Type B pancreatic cell (in vitro differentiated cells): ENCODE measurements at regions not wholly inside any gene's neighbourhood (a gene's known extent, or its start where the extent isn't known, plus 50 kb on each side); places are given as distances from the start of the nearest gene placed in this dataset.
"Not testable (repeated sequence)": the region's sequence is repeated elsewhere in the genome, so short reads cannot be mapped to it uniquely, and the experiment has no call there.

Experiments
- DNase-seq: peaks from one replicate; pipeline ENCODE4 v3.0.0; 2021; ENCODE audit warnings: mixed read lengths; ENCODE audit not compliant: unreplicated experiment; ENCODE audit errors: extremely low spot score
- H3K27ac Mint-ChIP-seq: 2 replicates; pipeline ENCODE4 v1.8.0; 2021; ENCODE audit warnings: mild to moderate bottlenecking, mixed read lengths
- H3K27me3 Mint-ChIP-seq: 2 replicates; pipeline ENCODE4 v1.8.0; 2021; ENCODE audit warnings: mixed read lengths
- H3K36me3 Mint-ChIP-seq: 2 replicates; pipeline ENCODE4 v1.8.0; 2021; ENCODE audit warnings: mixed read lengths
- H3K4me1 Mint-ChIP-seq: one replicate; pipeline ENCODE4 v1.8.0; 2021; ENCODE audit warnings: mixed read lengths; ENCODE audit not compliant: unreplicated experiment
- H3K4me3 Mint-ChIP-seq: 2 replicates; pipeline ENCODE4 v1.8.0; 2021; ENCODE audit warnings: mild to moderate bottlenecking, mixed read lengths
- H3K9me3 Mint-ChIP-seq: 2 replicates; pipeline ENCODE4 v1.8.0; 2021; ENCODE audit warnings: mixed read lengths
- CTCF ChIP-seq: fragments of 200-600 bp; sonication (generic); conservative IDR thresholded peaks from 2 replicates; pipeline ENCODE4 v1.5.0; 2021; ENCODE audit warnings: antibody characterized with exemption, mild to moderate bottlenecking

DNA sequence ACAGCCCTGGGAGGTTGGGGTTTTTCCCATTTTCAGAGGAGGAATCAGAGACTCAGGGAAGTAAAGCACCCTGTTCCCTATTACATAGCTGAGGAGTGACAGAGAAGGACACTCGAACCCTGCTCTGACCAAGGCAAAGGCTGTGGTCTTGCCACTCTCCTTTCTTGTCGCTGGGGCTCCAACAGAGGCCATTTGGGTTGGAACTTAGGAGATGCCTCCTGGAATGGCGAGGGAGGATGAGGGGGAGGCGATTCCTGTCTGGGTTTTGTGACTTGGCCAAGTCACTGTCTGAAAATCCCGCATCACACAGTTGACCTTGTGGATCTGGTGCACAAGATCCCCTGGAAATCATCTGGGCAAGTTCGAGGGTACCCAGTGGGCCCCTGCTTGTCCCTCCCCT is 64.0 kb upstream of the HAND1 start:
- no peak overlapping the region for H3K4me3 Mint-ChIP-seq
- H3K4me1 Mint-ChIP-seq: peaks cover 7% of the 10 kb centered on the region
- no peak overlapping the region for H3K27ac Mint-ChIP-seq
- no peaks in the 10 kb centered on the region for H3K36me3 Mint-ChIP-seq
- H3K27me3 Mint-ChIP-seq: peaks cover 42% of the 10 kb centered on the region
- H3K9me3 Mint-ChIP-seq: no peaks in the 10 kb centered on the region
- TF ChIP-seq CTCF: no peak
- DNase-seq: no peak

GRCh38 chr5:154541553-154541952 is 63.5 kb upstream of the HAND1 start:
- peaks cover 42% of the 10 kb centered on the region for H3K27me3 Mint-ChIP-seq
- no peaks in the 10 kb centered on the region for H3K9me3 Mint-ChIP-seq
- DNase-seq: no peak
- no peak for TF ChIP-seq CTCF
- H3K4me1 Mint-ChIP-seq: peaks cover 7% of the 10 kb centered on the region
- no peak overlapping the region for H3K4me3 Mint-ChIP-seq
- no peak overlapping the region for H3K27ac Mint-ChIP-seq
- no peaks in the 10 kb centered on the region for H3K36me3 Mint-ChIP-seq

DNA sequence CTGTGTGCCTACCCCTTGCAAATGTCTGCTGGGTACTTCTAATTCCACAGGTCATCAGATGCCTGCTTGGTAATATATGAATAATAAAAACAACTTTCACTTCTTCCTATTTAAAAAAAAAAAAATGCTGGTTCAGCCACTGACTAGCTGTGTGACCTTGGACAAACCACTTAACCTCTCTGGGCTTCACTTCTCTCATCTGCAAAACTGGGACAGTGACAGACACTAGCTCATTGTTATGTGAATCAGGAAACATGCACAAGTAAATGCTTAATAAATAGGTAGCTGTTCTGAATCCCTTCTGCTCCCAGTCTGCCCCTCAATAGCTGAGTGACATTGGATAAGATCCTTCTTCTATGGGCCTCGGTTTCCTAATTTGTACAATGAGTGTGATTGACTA is 62.6 kb upstream of the HAND1 start:
- H3K4me1 Mint-ChIP-seq: peaks cover 7% of the 10 kb centered on the region
- TF ChIP-seq CTCF: no peak
- no peak for DNase-seq
- H3K9me3 Mint-ChIP-seq: no peaks in the 10 kb centered on the region
- H3K4me3 Mint-ChIP-seq: no peak overlapping the region
- no peak overlapping the region for H3K27ac Mint-ChIP-seq
- H3K27me3 Mint-ChIP-seq: peaks cover 39% of the 10 kb centered on the region
- H3K36me3 Mint-ChIP-seq: no peaks in the 10 kb centered on the region

- peaks cover 37% of the 10 kb centered on the region for H3K27me3 Mint-ChIP-seq
- no peak overlapping the region for H3K4me3 Mint-ChIP-seq
- H3K4me1 Mint-ChIP-seq: peaks cover 11% of the 10 kb centered on the region
- no peak for DNase-seq
- no peak for TF ChIP-seq CTCF
- no peak overlapping the region for H3K27ac Mint-ChIP-seq
- no peaks in the 10 kb centered on the region for H3K9me3 Mint-ChIP-seq
- no peaks in the 10 kb centered on the region for H3K36me3 Mint-ChIP-seq
Observed at GRCh38 chr5:154538492-154538891, 60.5 kb upstream of the HAND1 start.

GRCh38 chr5:154536439-154536838 is 58.4 kb upstream of the HAND1 start:
- H3K4me3 Mint-ChIP-seq, H3K36me3 Mint-ChIP-seq, H3K4me1 Mint-ChIP-seq, H3K27ac Mint-ChIP-seq, DNase-seq, H3K9me3 Mint-ChIP-seq: not testable (repeated sequence)
- H3K27me3 Mint-ChIP-seq: peaks cover 25% of the 10 kb centered on the region

DNA sequence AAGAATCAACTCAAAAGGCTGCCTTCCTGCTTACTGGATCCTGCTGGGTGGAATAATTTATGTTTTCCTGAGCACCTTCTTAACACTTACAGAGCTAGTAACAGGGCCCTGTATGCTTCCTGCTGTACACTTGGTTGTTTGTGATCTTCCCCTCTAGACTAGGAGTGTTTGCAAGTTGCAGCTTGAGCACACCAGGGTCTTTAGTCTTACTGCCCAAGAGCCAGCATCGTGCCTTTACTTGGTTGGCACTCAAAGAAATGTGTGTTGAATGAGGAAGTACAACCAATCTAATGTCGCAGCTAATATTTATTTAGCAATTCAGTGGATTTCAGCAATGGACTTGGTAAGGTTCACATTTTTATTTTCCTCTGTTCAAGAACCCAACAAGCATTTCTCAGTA is 57.5 kb upstream of the HAND1 start:
- Mint-ChIP-seq H3K4me1 (peaks cover 4% of the 10 kb centered on the region), H3K27me3 (peaks cover 24% of the 10 kb centered on the region)

More for the DNA sequence above, 57.5 kb upstream of the HAND1 start:
- no peak for TF ChIP-seq CTCF
- Mint-ChIP-seq H3K36me3 (no peaks in the 10 kb centered on the region), H3K27ac (no peak overlapping the region), H3K4me3 (no peak overlapping the region), H3K9me3 (no peaks in the 10 kb centered on the region)
- DNase-seq: no peak
